ENCODE measurements at regions not wholly inside any gene's neighbourhood (a gene's known extent, or its start where the extent isn't known, plus 50 kb on each side); places are given as distances from the start of the nearest gene placed in this dataset.

GRCh38 chr20:21835042-21835441 lies 129.6 kb downstream of the PAX1 start:
- Histone ChIP-seq H3K9me3 (no peaks in the 10 kb centered on the region), H3K4me3 (no peak overlapping the region), H3K36me3 (no peaks in the 10 kb centered on the region), H3K27me3 (peaks cover 0 to 11% (median 2%) of the 10 kb centered on the region in 7 donors), H3K4me1 (no peaks in the 10 kb centered on the region), H3K27ac (no peak overlapping the region)
- WGBS, 2 donors = 80 to 81% methylated on average over 1 of the region's 1 CpG
- ATAC-seq (no peak), DNase-seq (no peak)
- TF ChIP-seq CTCF (IDR thresholded peaks at IDR 0.05) = no peak
- intact Hi-C loops (cut with DNase I) = no loop called here

- Histone ChIP-seq H3K36me3 (no peaks in the 10 kb centered on the region), H3K4me3 (no peak overlapping the region), H3K9me3 (peaks cover 0 to 2% (median 0%) of the 10 kb centered on the region in 11 donors), H3K4me1 (no peaks in the 10 kb centered on the region), H3K27me3 (peaks cover 0 to 15% (median under 1%) of the 10 kb centered on the region in 7 donors), H3K27ac (no peak overlapping the region)
- intact Hi-C loops (cut with DNase I) = no loop called here
- no peak for ATAC-seq
- no peak for DNase-seq
- TF ChIP-seq CTCF (IDR thresholded peaks at IDR 0.05) = no peak
- WGBS, 2 donors = 70 to 72% methylated on average over 8 of the region's 8 CpGs
Observed at GRCh38 chr20:21832442-21833385, 127.2 kb downstream of the PAX1 start.

GRCh38 chr20:21826976-21827375 lies 121.5 kb downstream of the PAX1 start:
- no peaks in the 10 kb centered on the region for H3K4me1 ChIP-seq
- no peaks in the 10 kb centered on the region for H3K36me3 ChIP-seq
- TF ChIP-seq CTCF (IDR thresholded peaks at IDR 0.05) = no peak
- ATAC-seq (no peak), DNase-seq (no peak)
- H3K9me3 ChIP-seq = peaks cover 0 to 9% (median 4%) of the 10 kb centered on the region in 11 donors
- peaks cover 0 to 18% (median 5%) of the 10 kb centered on the region in 7 donors for H3K27me3 ChIP-seq
- 12 to 13% methylated on average over 9 of the region's 9 CpGs for WGBS, 2 donors
- H3K27ac ChIP-seq = no peak overlapping the region
- intact Hi-C loops (cut with DNase I) = no loop called here
- H3K4me3 ChIP-seq = no peak overlapping the region

- Histone ChIP-seq H3K36me3 (no peaks in the 10 kb centered on the region), H3K4me3 (no peak overlapping the region), H3K4me1 (no peaks in the 10 kb centered on the region), H3K9me3 (peaks cover 0 to 9% (median 3%) of the 10 kb centered on the region in 11 donors), H3K27me3 (peaks cover 0 to 3% (median 0%) of the 10 kb centered on the region in 7 donors), H3K27ac (no peak overlapping the region)
- 33 to 49% methylated on average over 2 of the region's 2 CpGs for WGBS, 2 donors
- ATAC-seq = no peak
- no peak for TF ChIP-seq CTCF (IDR thresholded peaks at IDR 0.05)
- no peak for DNase-seq
- intact Hi-C loops (cut with DNase I) = no loop called here
Observed at GRCh38 chr20:21821358-21821757, 115.9 kb downstream of the PAX1 start.
